RWPE1 (cell line): ENCODE measurements at regions not wholly inside any gene's neighbourhood (a gene's known extent, or its start where the extent isn't known, plus 50 kb on each side); places are given as distances from the start of the nearest gene placed in this dataset.

Experiments
- CTCF ChIA-PET: fragments of 350-600 bp; sonication (Branson Sonifier 250); formaldehyde crosslinking; extraction: SDS; loops from one replicate; lab custom pipeline; 2021; lab: Yijun Ruan, JAX
- POLR2A ChIA-PET: fragments of 400-600 bp; formaldehyde crosslinking; extraction: SDS; loops from one replicate; lab custom pipeline; 2020; ENCODE audit warnings: antibody characterized with exemption; ENCODE audit not compliant: low non-redundant PET; lab: Yijun Ruan, JAX
- DNase-seq: peaks from one replicate; pipeline ENCODE4 v3.0.0; 2012; ENCODE audit warnings: low spot score
- H3K27ac ChIP-seq: fragments of 450-650 bp; 2 replicates; pipeline ENCODE4 v1.5.1; 2017
- TF ChIP-seq, protein P1 (sequence below): fragments of 450-650 bp; conservative IDR thresholded peaks from 2 replicates; pipeline ENCODE4 v1.5.1; 2017; ENCODE audit warnings: low read depth, mild to moderate bottlenecking

DNA sequence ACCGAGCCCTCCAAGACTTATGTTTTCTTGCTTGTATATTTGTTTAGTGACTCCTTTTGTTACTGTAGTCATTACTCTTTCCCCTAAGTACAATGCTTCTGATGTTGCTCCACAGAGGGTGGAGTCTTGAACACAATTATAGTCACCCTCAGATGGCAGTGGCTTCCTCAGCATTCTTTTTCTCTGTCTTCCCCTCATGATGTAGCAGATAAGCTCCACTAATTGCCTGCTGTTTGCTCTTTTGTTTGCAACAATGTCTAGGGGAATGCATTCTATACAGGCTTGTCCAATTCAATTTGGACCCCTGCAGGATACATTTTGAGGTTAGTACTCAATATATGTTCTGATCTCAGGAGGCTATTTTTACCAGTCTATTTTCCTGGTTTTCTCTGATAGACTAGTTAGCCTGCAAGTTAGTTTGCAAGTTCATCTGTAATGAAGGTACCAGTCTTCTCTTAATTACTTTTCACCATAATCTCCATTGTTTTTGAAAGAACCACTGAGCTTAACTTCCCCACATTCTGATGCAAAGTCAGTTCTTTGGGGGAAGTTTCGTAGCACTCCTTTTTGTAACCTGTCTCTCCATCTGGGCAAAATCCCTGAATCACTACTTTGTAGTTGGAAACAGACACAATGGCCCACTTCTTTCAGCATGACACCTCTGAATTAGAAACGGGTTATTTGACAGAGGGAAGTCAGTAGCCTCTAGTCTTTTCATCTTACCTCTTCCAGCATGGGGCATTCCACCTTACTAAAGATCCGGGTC is 1509.2 kb downstream of the CDH11 start:
- no peak for DNase-seq
- TF ChIP-seq, protein P1, sequence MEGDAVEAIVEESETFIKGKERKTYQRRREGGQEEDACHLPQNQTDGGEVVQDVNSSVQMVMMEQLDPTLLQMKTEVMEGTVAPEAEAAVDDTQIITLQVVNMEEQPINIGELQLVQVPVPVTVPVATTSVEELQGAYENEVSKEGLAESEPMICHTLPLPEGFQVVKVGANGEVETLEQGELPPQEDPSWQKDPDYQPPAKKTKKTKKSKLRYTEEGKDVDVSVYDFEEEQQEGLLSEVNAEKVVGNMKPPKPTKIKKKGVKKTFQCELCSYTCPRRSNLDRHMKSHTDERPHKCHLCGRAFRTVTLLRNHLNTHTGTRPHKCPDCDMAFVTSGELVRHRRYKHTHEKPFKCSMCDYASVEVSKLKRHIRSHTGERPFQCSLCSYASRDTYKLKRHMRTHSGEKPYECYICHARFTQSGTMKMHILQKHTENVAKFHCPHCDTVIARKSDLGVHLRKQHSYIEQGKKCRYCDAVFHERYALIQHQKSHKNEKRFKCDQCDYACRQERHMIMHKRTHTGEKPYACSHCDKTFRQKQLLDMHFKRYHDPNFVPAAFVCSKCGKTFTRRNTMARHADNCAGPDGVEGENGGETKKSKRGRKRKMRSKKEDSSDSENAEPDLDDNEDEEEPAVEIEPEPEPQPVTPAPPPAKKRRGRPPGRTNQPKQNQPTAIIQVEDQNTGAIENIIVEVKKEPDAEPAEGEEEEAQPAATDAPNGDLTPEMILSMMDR: no peak
- no peak overlapping the region for H3K27ac ChIP-seq
- ChIA-PET CTCF (no interaction called here), POLR2A (no interaction called here)

DNA sequence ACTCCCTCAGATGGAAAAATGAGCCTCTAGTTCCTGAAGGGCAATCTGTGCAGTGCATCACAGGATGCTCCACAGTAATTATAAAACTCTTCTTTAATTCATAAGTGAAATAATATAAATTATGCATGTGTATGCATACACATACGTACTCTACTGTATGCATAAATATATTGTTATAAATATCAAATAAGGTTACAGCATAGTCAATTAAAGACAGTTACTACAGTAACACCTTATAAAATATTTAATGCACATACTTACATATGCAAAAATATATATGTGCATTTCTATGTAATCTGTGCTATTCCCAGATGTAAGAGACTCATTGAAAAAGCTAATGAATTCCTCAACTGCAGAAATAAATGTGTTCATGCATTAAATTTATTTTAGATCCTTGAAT is 1515.1 kb downstream of the CDH11 start:
- ChIA-PET CTCF (interaction anchor here (0.5 kb wide), 1 partner anchor 268 kb away, joined by 4 read pairs; no protein-coding TSS in a partner anchor), POLR2A (no interaction called here)
- TF ChIP-seq, protein P1: no peak
- no peak overlapping the region for H3K27ac ChIP-seq
- DNase-seq: no peak

DNA sequence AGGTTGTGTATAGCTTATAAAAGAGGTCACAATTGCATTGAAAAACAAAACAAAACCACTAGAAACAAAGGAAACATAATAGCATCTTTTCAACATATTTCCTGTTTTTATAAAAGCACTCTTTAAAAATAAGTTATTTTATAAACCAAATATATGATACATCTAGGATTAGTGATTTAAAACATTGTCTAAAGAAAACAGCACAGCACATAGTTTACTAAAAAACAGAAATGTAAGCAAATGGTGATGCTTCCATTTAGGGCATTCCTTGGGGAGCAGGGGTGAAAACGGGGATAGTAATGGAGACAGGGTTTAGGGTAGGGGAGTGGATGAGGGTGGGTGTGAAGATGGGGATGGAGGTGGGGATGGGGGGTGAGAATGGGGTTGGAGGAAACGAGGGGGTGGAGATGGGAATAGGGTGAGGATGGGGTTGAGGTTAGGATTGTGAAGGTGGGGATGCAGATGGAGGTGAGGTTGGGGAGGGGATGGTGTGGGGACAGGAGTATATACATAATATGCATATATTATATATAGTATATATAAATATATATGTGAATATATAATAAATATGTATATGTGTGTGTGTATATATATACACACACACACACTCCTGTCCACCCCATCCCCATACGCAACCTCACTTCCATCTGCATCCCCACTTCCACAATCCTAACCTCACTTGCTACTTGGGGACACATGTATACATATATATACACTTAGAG is 1519.5 kb downstream of the CDH11 start:
- POLR2A ChIA-PET: no interaction called here
- TF ChIP-seq, protein P1: no peak
- DNase-seq: no peak
- CTCF ChIA-PET: interaction anchor here (0.7 kb wide), 1 partner anchor 1325 kb away, joined by 3 read pairs; no protein-coding TSS in a partner anchor
- no peak overlapping the region for H3K27ac ChIP-seq

GRCh38 chr16:63596716-63597115 is 1525.1 kb downstream of the CDH11 start:
- ChIA-PET CTCF (no interaction called here), POLR2A (no interaction called here)
- no peak overlapping the region for H3K27ac ChIP-seq
- TF ChIP-seq, protein P1: no peak
- no peak for DNase-seq

- TF ChIP-seq, protein P1: no peak
- no peak for DNase-seq
- ChIA-PET POLR2A (no interaction called here), CTCF (no interaction called here)
- no peak overlapping the region for H3K27ac ChIP-seq
These were observed 1529.0 kb downstream of the CDH11 start for GRCh38 chr16:63592852-63593251.

- TF ChIP-seq, protein P1: no peak
- DNase-seq: no peak
- H3K27ac ChIP-seq: no peak overlapping the region
- POLR2A ChIA-PET: no interaction called here
- CTCF ChIA-PET: no interaction called here
These were observed 1540.3 kb downstream of the CDH11 start for GRCh38 chr16:63581570-63581969.
